B cell (primary cell): ENCODE measurements at regions not wholly inside any gene's neighbourhood (a gene's known extent, or its start where the extent isn't known, plus 50 kb on each side); places are given as distances from the start of the nearest gene placed in this dataset.

ENCODE experiments used
- ATAC-seq: fragments of 200-7000 bp; cut with Tn5 transposase; one replicate; pipeline ENCODE4 v1.10.0; 2021; ENCODE audit warnings: low read depth, mild to moderate bottlenecking, moderate number of reproducible peaks, moderate library complexity
- CTCF ChIA-PET: fragments of 350-600 bp; sonication (Branson Sonifier 250); formaldehyde crosslinking; loops from one replicate; lab custom pipeline; 2021; ENCODE audit warnings: antibody characterized with exemption, inconsistent platforms; lab: Charles Lee
- POLR2A ChIA-PET: fragments of 350-600 bp; sonication (Branson Sonifier 250); formaldehyde crosslinking; loops from one replicate; lab custom pipeline; 2021; ENCODE audit warnings: antibody characterized with exemption; lab: Charles Lee
- DNase-seq: peaks from one replicate; pipeline ENCODE4 v3.0.0; 2013
- H2AFZ ChIP-seq: 2 replicates; pipeline ENCODE4 v1.6.1; 2012; ENCODE audit warnings: mild to moderate bottlenecking, low read depth, low read length; ENCODE audit not compliant: insufficient read depth, poor library complexity, severe bottlenecking
- H3K27ac ChIP-seq, 2 donors: 1 replicate in 1 of 2; 2 replicates in 1 of 2; pipeline ENCODE4 v1.5.1; 2012 to 2013; ENCODE audit warnings: low read length in 2 of 2, mild to moderate bottlenecking in 2 of 2, moderate library complexity in 1 of 2
- H3K27me3 ChIP-seq, 4 experiments: fragments of 200-600 bp in 1 of 4; sonication (generic) in 1 of 4; replicated peaks in 1 of 4; 1 replicate in 2 of 4; 2 replicates in 2 of 4; pipeline versions ENCODE4 v1.6.1 to v1.7.0; 2013 to 2016; ENCODE audit warnings: low read length in 3 of 4, mild to moderate bottlenecking in 2 of 4, mixed read lengths in 1 of 4, moderate library complexity in 1 of 4; ENCODE audit not compliant: insufficient read depth in 4 of 4, control insufficient read depth in 3 of 4; ENCODE audit errors: control extremely low read depth in 1 of 4
- H3K36me3 ChIP-seq, 2 experiments: replicated peaks in 1 of 2; 1 replicate in 1 of 2; 2 replicates in 1 of 2; pipeline versions ENCODE4 v1.6.1 to v1.7.1; 2013; ENCODE audit warnings: low read length in 1 of 2; ENCODE audit not compliant: insufficient read depth in 2 of 2, control insufficient read depth in 1 of 2; ENCODE audit errors: control extremely low read depth in 1 of 2, extremely low read depth in 1 of 2
- H3K4me1 ChIP-seq, 2 donors: fragments of 200-600 bp in 1 of 2; sonication (generic) in 1 of 2; 1 replicate in 1 of 2; 2 replicates in 1 of 2; pipeline versions ENCODE4 v1.5.1 to v1.6.1; 2013 to 2017; ENCODE audit warnings: low read length in 2 of 2; ENCODE audit not compliant: control insufficient read depth in 2 of 2, insufficient read depth in 2 of 2
- H3K4me2 ChIP-seq: replicated peaks from 2 replicates; pipeline ENCODE3; 2012; ENCODE audit warnings: mild to moderate bottlenecking, low read depth, low read length; ENCODE audit not compliant: poor library complexity, severe bottlenecking
- H3K4me3 ChIP-seq, 5 experiments: fragments of 200-600 bp in 1 of 5; sonication (generic) in 1 of 5; 1 replicate in 3 of 5; 2 replicates in 2 of 5; pipeline versions ENCODE4 v1.5.1 to v1.7.0; 2011 to 2016; ENCODE audit warnings: low read length in 4 of 5, mild to moderate bottlenecking in 4 of 5, low read depth in 2 of 5, control low read depth in 1 of 5, moderate library complexity in 1 of 5; ENCODE audit not compliant: insufficient read depth in 1 of 5; ENCODE audit errors: control extremely low read depth in 1 of 5, extremely low read depth in 1 of 5
- H3K79me2 ChIP-seq: fragments of 200-600 bp; sonication (generic); one replicate; pipeline ENCODE4 v1.6.0; 2016; ENCODE audit warnings: low read length; ENCODE audit not compliant: control insufficient read depth, insufficient read depth
- H3K9ac ChIP-seq: fragments of 200-600 bp; sonication (generic); 2 replicates; pipeline ENCODE4 v1.6.1; 2017; ENCODE audit warnings: mild to moderate bottlenecking, low read length, moderate library complexity
- H3K9me3 ChIP-seq, 3 donors: one replicate each; pipeline versions ENCODE4 v1.6.1 to v1.7.1; 2013; ENCODE audit warnings: low read length in 2 of 3; ENCODE audit not compliant: control insufficient read depth in 2 of 3, insufficient read depth in 1 of 3; ENCODE audit errors: control extremely low read depth in 1 of 3
- H4K20me1 ChIP-seq: 2 replicates; pipeline ENCODE4 v1.6.0; 2012; ENCODE audit warnings: mild to moderate bottlenecking, low read length; ENCODE audit not compliant: insufficient read depth, control insufficient read depth, poor library complexity, severe bottlenecking
- H3K27ac Mint-ChIP-seq: one replicate; pipeline ENCODE4 v1.8.0; 2021; ENCODE audit warnings: mixed read lengths
- H3K27me3 Mint-ChIP-seq: one replicate; pipeline ENCODE4 v1.8.0; 2021; ENCODE audit warnings: mixed read lengths
- H3K4me1 Mint-ChIP-seq: one replicate; pipeline ENCODE4 v1.8.0; 2021; ENCODE audit warnings: mixed read lengths
- H3K4me3 Mint-ChIP-seq: one replicate; pipeline ENCODE4 v1.8.0; 2021; ENCODE audit warnings: mixed read lengths
- H3K9me3 Mint-ChIP-seq: one replicate; pipeline ENCODE4 v1.8.0; 2022; ENCODE audit warnings: mixed read lengths; ENCODE audit not compliant: insufficient read depth
- CTCF ChIP-seq: fragments of 200-600 bp; IDR thresholded peaks from one replicate; pipeline ENCODE4 v1.8.0; 2022; ENCODE audit warnings: antibody characterized with exemption, mild to moderate bottlenecking
- EZH2 ChIP-seq: IDR thresholded peaks from 2 replicates; pipeline ENCODE4 v1.6.1; 2012; ENCODE audit warnings: borderline replicate concordance, low read depth, mild to moderate bottlenecking, moderate library complexity, low read length; ENCODE audit not compliant: insufficient read depth, poor library complexity, severe bottlenecking
- WGBS: methylation state at CpG from one replicate; pipeline ENCODE4 v1.1.5; 2013; ENCODE audit warnings: missing lambda C conversion rate; ENCODE audit not compliant: insufficient coverage; 5-methylcytosine and 5-hydroxymethylcytosine counted together
- intact Hi-C: fragments of 100-400 bp; cut with micrococcal nuclease; formaldehyde crosslinking; loops from one replicate; pipeline ENCODE4 v1.10.0; 2022

GRCh38 chr4:67328393-67328792, 216.9 kb downstream of the CENPC start:
- DNase-seq (no peak), ATAC-seq (no peak)
- CTCF ChIA-PET = interaction anchor here (1.0 to 4.4 kb wide), 2 partner anchors 13 to 241 kb away, joined by 6 to 18 read pairs; no protein-coding TSS in a partner anchor
- H3K4me3 Mint-ChIP-seq = no peak overlapping the region
- TF ChIP-seq EZH2 = no peak
- Histone ChIP-seq H4K20me1 (no peaks in the 10 kb centered on the region), H3K27me3 (peaks cover 0 to 9% (median 2%) of the 10 kb centered on the region in 4 experiments), H3K36me3 (no peaks in the 10 kb centered on the region), H3K79me2 (no peaks in the 10 kb centered on the region), H3K9ac (no peak overlapping the region), H3K4me1 (no peaks in the 10 kb centered on the region), H3K27ac (no peak overlapping the region), H3K4me2 (no peak overlapping the region), H2AFZ (no peak overlapping the region), H3K9me3 (no peaks in the 10 kb centered on the region), H3K4me3 (no peak overlapping the region)
- intact Hi-C loops = no loop called here
- POLR2A ChIA-PET = no interaction called here
- H3K9me3 Mint-ChIP-seq = no peaks in the 10 kb centered on the region
- H3K4me1 Mint-ChIP-seq = no peaks in the 10 kb centered on the region
- WGBS = no CpG with 5 or more reads among the region's 1 CpG
- H3K27ac Mint-ChIP-seq = no peak overlapping the region
- H3K27me3 Mint-ChIP-seq = peaks cover 12% of the 10 kb centered on the region

- H3K27ac ChIP-seq = no peak overlapping the region
- no peaks in the 10 kb centered on the region for H3K79me2 ChIP-seq
- H3K4me2 ChIP-seq = no peak overlapping the region
- H3K36me3 ChIP-seq = no peaks in the 10 kb centered on the region
- DNase-seq (no peak), ATAC-seq (no peak)
- no peak overlapping the region for H3K4me3 ChIP-seq
- no peak overlapping the region for H3K4me3 Mint-ChIP-seq
- POLR2A ChIA-PET = no interaction called here
- no peaks in the 10 kb centered on the region for H3K9me3 Mint-ChIP-seq
- WGBS = no CpG with 5 or more reads among the region's 2 CpGs
- no peaks in the 10 kb centered on the region for H3K4me1 ChIP-seq
- TF ChIP-seq CTCF = no peak
- no peak for TF ChIP-seq EZH2
- H3K27ac Mint-ChIP-seq = no peak overlapping the region
- no peak overlapping the region for H3K9ac ChIP-seq
- intact Hi-C loops = no loop called here
- CTCF ChIA-PET = interaction anchor here (0.6 to 4.4 kb wide), 4 partner anchors 13 to 240 kb away, joined by 3 to 18 read pairs (median 5); no protein-coding TSS in a partner anchor
- peaks cover 0 to 2% (median 0%) of the 10 kb centered on the region in 3 donors for H3K9me3 ChIP-seq
- H2AFZ ChIP-seq = no peak overlapping the region
- no peaks in the 10 kb centered on the region for H4K20me1 ChIP-seq
- peaks cover 11% of the 10 kb centered on the region for H3K27me3 Mint-ChIP-seq
- no peaks in the 10 kb centered on the region for H3K4me1 Mint-ChIP-seq
- peaks cover 0 to 9% (median 2%) of the 10 kb centered on the region in 4 experiments for H3K27me3 ChIP-seq
These were observed 217.4 kb downstream of the CENPC start for GRCh38 chr4:67328018-67328278.
